ENCODE measurements at regions not wholly inside any gene's neighbourhood (a gene's known extent, or its start where the extent isn't known, plus 50 kb on each side); places are given as distances from the start of the nearest gene placed in this dataset.

DNA sequence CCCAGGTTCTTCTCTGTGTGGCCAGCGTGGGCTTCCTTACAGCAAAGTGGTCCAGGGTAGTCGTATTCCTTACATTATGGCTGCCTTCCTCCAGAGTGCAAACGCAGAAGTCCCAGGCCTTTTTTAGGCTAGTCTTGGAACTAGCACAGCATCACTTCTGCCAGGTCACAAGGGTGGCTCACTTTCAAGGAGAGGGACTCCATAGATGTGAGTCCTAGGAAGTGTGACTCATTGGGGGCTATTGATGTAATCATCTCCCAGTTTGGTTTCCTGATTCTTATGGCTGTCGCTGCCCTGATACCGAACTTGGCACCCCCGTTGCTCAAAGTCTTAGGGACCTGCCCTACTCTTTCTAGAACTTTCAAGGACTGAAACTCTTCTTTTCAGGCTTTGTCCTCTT lies 140.0 kb downstream of the DCK start:
- H3K4me3 Mint-ChIP-seq (ENCODE audit: unreplicated experiment), result no peak overlapping the region
- H3K4me1 Mint-ChIP-seq (ENCODE audit: unreplicated experiment), result peaks cover 4% of the 10 kb centered on the region
- no peak for DNase-seq (ENCODE audit: extremely low spot score, unreplicated experiment)
- H3K9me3 Mint-ChIP-seq (ENCODE audit: unreplicated experiment), result no peaks in the 10 kb centered on the region
- peaks cover 18% of the 10 kb centered on the region for H3K27me3 Mint-ChIP-seq (ENCODE audit: unreplicated experiment)
- TF ChIP-seq CTCF (IDR thresholded peaks at IDR 0.05), result no peak
- no peak overlapping the region for H3K27ac Mint-ChIP-seq (ENCODE audit: unreplicated experiment)
- H3K36me3 Mint-ChIP-seq (ENCODE audit: unreplicated experiment), result no peaks in the 10 kb centered on the region

GRCh38 chr4:71136071-71136470 lies 142.6 kb downstream of the DCK start:
- Mint-ChIP-seq H3K27me3 (ENCODE audit: unreplicated experiment) (peaks cover 10% of the 10 kb centered on the region), H3K4me3 (ENCODE audit: unreplicated experiment) (no peak overlapping the region)
- TF ChIP-seq CTCF (IDR thresholded peaks at IDR 0.05), result no peak

GRCh38 chr4:71138007-71138615 lies 144.7 kb downstream of the DCK start:
- TF ChIP-seq CTCF (IDR thresholded peaks at IDR 0.05), result no peak
- no peaks in the 10 kb centered on the region for H3K9me3 Mint-ChIP-seq (ENCODE audit: unreplicated experiment)

More at GRCh38 chr4:71136071-71136470, 142.6 kb downstream of the DCK start:
- Mint-ChIP-seq H3K36me3 (ENCODE audit: unreplicated experiment) (no peaks in the 10 kb centered on the region), H3K9me3 (ENCODE audit: unreplicated experiment) (no peaks in the 10 kb centered on the region), H3K27ac (ENCODE audit: unreplicated experiment) (no peak overlapping the region), H3K4me1 (ENCODE audit: unreplicated experiment) (peaks cover under 1% of the 10 kb centered on the region)
- DNase-seq (ENCODE audit: extremely low spot score, unreplicated experiment), result no peak

DNA sequence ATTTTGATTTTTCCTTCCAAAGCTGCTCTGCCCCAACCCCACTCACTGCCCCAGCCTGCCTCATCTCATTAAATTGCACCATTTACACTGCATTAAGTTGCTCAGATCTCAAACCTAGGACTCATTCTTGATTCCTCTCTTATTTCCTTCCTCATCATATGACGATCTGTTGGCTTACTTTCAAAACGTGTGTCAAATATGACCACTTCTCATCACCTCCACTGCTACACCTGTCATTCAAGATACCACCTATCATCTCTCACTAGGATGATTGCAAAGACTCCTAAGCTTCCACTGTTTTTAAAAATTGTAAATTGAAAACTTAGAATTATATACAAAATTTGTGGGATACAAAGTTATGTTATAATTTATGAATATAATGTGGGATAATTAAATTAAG lies 147.1 kb downstream of the DCK start:
- Mint-ChIP-seq H3K4me1 (ENCODE audit: unreplicated experiment) (no peaks in the 10 kb centered on the region), H3K36me3 (ENCODE audit: unreplicated experiment) (no peaks in the 10 kb centered on the region), H3K9me3 (ENCODE audit: unreplicated experiment) (no peaks in the 10 kb centered on the region), H3K27ac (ENCODE audit: unreplicated experiment) (no peak overlapping the region), H3K4me3 (ENCODE audit: unreplicated experiment) (no peak overlapping the region), H3K27me3 (ENCODE audit: unreplicated experiment) (peaks cover 18% of the 10 kb centered on the region)
- no peak for DNase-seq (ENCODE audit: extremely low spot score, unreplicated experiment)
- no peak for TF ChIP-seq CTCF (IDR thresholded peaks at IDR 0.05)

More at GRCh38 chr4:71138007-71138615, 144.7 kb downstream of the DCK start:
- H3K36me3 Mint-ChIP-seq (ENCODE audit: unreplicated experiment), result no peaks in the 10 kb centered on the region
- H3K4me1 Mint-ChIP-seq (ENCODE audit: unreplicated experiment), result no peaks in the 10 kb centered on the region
- peaks cover 14% of the 10 kb centered on the region for H3K27me3 Mint-ChIP-seq (ENCODE audit: unreplicated experiment)
- H3K4me3 Mint-ChIP-seq (ENCODE audit: unreplicated experiment), result no peak overlapping the region
- DNase-seq (ENCODE audit: extremely low spot score, unreplicated experiment), result no peak
- no peak overlapping the region for H3K27ac Mint-ChIP-seq (ENCODE audit: unreplicated experiment)

DNA sequence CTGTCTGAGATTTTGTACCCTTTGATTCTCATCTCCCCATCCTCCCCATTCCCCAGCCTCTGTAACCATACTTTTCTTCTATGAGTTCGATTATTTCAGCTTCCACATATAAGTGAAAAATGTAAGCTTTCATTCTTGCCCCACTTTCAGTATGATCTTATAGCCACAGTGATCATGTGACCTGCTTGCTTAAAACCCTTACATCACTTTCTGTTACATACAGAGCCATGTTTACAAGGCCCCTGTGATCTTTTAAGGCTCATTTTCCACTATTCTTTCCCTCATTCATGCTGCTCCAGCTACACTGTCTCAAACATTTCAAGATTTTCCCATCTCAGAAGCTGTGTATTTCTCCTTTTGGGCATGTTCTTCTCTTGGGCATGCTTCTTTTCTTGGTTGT lies 147.7 kb downstream of the DCK start:
- Mint-ChIP-seq H3K4me1 (ENCODE audit: unreplicated experiment) (no peaks in the 10 kb centered on the region), H3K9me3 (ENCODE audit: unreplicated experiment) (no peaks in the 10 kb centered on the region), H3K36me3 (ENCODE audit: unreplicated experiment) (no peaks in the 10 kb centered on the region), H3K27ac (ENCODE audit: unreplicated experiment) (no peak overlapping the region), H3K4me3 (ENCODE audit: unreplicated experiment) (no peak overlapping the region), H3K27me3 (ENCODE audit: unreplicated experiment) (peaks cover 20% of the 10 kb centered on the region)
- no peak for DNase-seq (ENCODE audit: extremely low spot score, unreplicated experiment)
- no peak for TF ChIP-seq CTCF (IDR thresholded peaks at IDR 0.05)

Measured in osteocyte (in vitro differentiated cells).